Uterus (tissue), 2 donors: ENCODE measurements at regions not wholly inside any gene's neighbourhood (a gene's known extent, or its start where the extent isn't known, plus 50 kb on each side); places are given as distances from the start of the nearest gene placed in this dataset.

Experiments
- POLR2A ChIP-seq, 2 donors: fragments of 450-650 bp; IDR thresholded peaks; one replicate each; pipeline ENCODE4 v1.6.1; 2016; ENCODE audit warnings: antibody characterized with exemption in 2 of 2, mild to moderate bottlenecking in 1 of 2, moderate library complexity in 1 of 2
- TF ChIP-seq, protein P1 (sequence below), 4 experiments: fragments of 200-600 bp in 2 of 4; fragments of 450-650 bp in 2 of 4; sonication (generic) in 2 of 4; IDR thresholded peaks; one replicate each; pipeline ENCODE4 v1.5.1; 2016 to 2019; ENCODE audit warnings: antibody characterized with exemption in 4 of 4, mild to moderate bottlenecking in 2 of 4, moderate library complexity in 1 of 4

DNA sequence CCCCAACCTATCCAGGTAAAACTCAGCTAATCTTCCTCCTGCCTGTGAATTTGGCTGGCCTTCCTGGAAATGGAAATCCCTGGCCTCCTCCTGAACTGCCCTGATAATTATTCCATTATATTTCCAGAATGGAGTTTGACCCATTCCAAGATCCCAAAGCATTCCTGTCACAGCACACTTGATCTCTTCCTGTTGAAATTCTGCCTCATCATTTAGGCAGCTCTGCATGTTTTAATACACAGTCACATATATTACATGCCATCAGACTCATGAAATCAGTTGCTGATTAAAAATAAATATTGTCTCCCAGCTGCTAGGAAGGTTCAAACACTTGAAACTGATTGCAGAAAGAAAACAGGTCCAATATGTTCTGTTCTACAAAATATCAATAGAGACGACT is 148.2 kb upstream of the PALMD start:
- TF ChIP-seq, protein P1, sequence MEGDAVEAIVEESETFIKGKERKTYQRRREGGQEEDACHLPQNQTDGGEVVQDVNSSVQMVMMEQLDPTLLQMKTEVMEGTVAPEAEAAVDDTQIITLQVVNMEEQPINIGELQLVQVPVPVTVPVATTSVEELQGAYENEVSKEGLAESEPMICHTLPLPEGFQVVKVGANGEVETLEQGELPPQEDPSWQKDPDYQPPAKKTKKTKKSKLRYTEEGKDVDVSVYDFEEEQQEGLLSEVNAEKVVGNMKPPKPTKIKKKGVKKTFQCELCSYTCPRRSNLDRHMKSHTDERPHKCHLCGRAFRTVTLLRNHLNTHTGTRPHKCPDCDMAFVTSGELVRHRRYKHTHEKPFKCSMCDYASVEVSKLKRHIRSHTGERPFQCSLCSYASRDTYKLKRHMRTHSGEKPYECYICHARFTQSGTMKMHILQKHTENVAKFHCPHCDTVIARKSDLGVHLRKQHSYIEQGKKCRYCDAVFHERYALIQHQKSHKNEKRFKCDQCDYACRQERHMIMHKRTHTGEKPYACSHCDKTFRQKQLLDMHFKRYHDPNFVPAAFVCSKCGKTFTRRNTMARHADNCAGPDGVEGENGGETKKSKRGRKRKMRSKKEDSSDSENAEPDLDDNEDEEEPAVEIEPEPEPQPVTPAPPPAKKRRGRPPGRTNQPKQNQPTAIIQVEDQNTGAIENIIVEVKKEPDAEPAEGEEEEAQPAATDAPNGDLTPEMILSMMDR (IDR thresholded peaks at IDR 0.05): no peak
- no peak for TF ChIP-seq POLR2A (IDR thresholded peaks at IDR 0.05)
